ENCODE measurements at regions not wholly inside any gene's neighbourhood (a gene's known extent, or its start where the extent isn't known, plus 50 kb on each side); places are given as distances from the start of the nearest gene placed in this dataset.
"Not testable (repeated sequence)": the region's sequence is repeated elsewhere in the genome, so short reads cannot be mapped to it uniquely, and the experiment has no call there.

GRCh38 chr5:122665051-122665450 is 109.8 kb upstream of the SNX2 start:
- no peak overlapping the region for H3K4me3 ChIP-seq (ENCODE audit: low read depth, low read length, poor library complexity, severe bottlenecking)
- no peak overlapping the region for H2AFZ ChIP-seq (ENCODE audit: low read length)
- no peak overlapping the region for H3K9ac ChIP-seq (ENCODE audit: low read length)
- H3K27me3 ChIP-seq (ENCODE audit: insufficient read depth, low read length) = no peaks in the 10 kb centered on the region
- H4K20me1 ChIP-seq (ENCODE audit: insufficient read depth, low read length) = no peaks in the 10 kb centered on the region
- no peaks in the 10 kb centered on the region for H3K79me2 ChIP-seq (ENCODE audit: insufficient read depth, low read length)
- H3F3A ChIP-seq (ENCODE audit: insufficient read depth, low read length) = 0 out of 2 replicates have a peak, but pooled peaks cover 3% of the 10 kb centered on the region
- H3K4me2 ChIP-seq (ENCODE audit: low read length) = no peak overlapping the region
- no peaks in the 10 kb centered on the region for H3K4me1 ChIP-seq (ENCODE audit: insufficient read depth, low read length, severe bottlenecking)
- H3K9me3 ChIP-seq (ENCODE audit: low read length) = no peaks in the 10 kb centered on the region
- TF ChIP-seq CTCF (IDR thresholded peaks at IDR 0.05; ENCODE audit: low read length) (no peak), EZH2 (IDR thresholded peaks at IDR 0.05; ENCODE audit: borderline replicate concordance, low read length) (no peak)
- H3K27ac ChIP-seq (ENCODE audit: low read depth, low read length, poor library complexity, severe bottlenecking) = no peak overlapping the region
- no peaks in the 10 kb centered on the region for H3K9me2 ChIP-seq (ENCODE audit: low read depth, low read length)
- H3K36me3 ChIP-seq (ENCODE audit: insufficient read depth, low read length) = no peaks in the 10 kb centered on the region; the same call in 1 of the 2 replicates

GRCh38 chr5:122668552-122668951 is 106.3 kb upstream of the SNX2 start:
- H4K20me1 ChIP-seq (ENCODE audit: insufficient read depth, low read length) = no peaks in the 10 kb centered on the region
- H3K9me3 ChIP-seq (ENCODE audit: low read length) = no peaks in the 10 kb centered on the region
- H3K4me2 ChIP-seq (ENCODE audit: low read length) = no peak overlapping the region
- TF ChIP-seq EZH2 (IDR thresholded peaks at IDR 0.05; ENCODE audit: borderline replicate concordance, low read length) = no peak
- no peak for TF ChIP-seq CTCF (IDR thresholded peaks at IDR 0.05; ENCODE audit: low read length)
- H3K79me2 ChIP-seq (ENCODE audit: insufficient read depth, low read length) = no peaks in the 10 kb centered on the region
- H3K4me1 ChIP-seq (ENCODE audit: insufficient read depth, low read length, severe bottlenecking) = peaks cover 15% of the 10 kb centered on the region
- H3K36me3 ChIP-seq (ENCODE audit: insufficient read depth, low read length) = no peaks in the 10 kb centered on the region
- 0 out of 2 replicates have a peak, but pooled peaks cover 3% of the 10 kb centered on the region for H3F3A ChIP-seq (ENCODE audit: insufficient read depth, low read length)
- H3K27me3 ChIP-seq (ENCODE audit: insufficient read depth, low read length) = no peaks in the 10 kb centered on the region
- H3K9me2 ChIP-seq (ENCODE audit: low read depth, low read length) = no peaks in the 10 kb centered on the region
- no peak overlapping the region for H3K9ac ChIP-seq (ENCODE audit: low read length)
- H3K27ac ChIP-seq (ENCODE audit: low read depth, low read length, poor library complexity, severe bottlenecking) = no peak overlapping the region
- H2AFZ ChIP-seq (ENCODE audit: low read length) = no peak overlapping the region
- no peak overlapping the region for H3K4me3 ChIP-seq (ENCODE audit: low read depth, low read length, poor library complexity, severe bottlenecking)

GRCh38 chr5:122669709-122670108 is 105.2 kb upstream of the SNX2 start:
- not testable (repeated sequence) for H2AFZ ChIP-seq (ENCODE audit: low read length); H4K20me1 ChIP-seq (ENCODE audit: insufficient read depth, low read length); H3K27ac ChIP-seq (ENCODE audit: low read depth, low read length, poor library complexity, severe bottlenecking); H3F3A ChIP-seq (ENCODE audit: insufficient read depth, low read length); H3K9me3 ChIP-seq (ENCODE audit: low read length); H3K27me3 ChIP-seq (ENCODE audit: insufficient read depth, low read length); H3K36me3 ChIP-seq (ENCODE audit: insufficient read depth, low read length); H3K9ac ChIP-seq (ENCODE audit: low read length); H3K4me2 ChIP-seq (ENCODE audit: low read length); H3K9me2 ChIP-seq (ENCODE audit: low read depth, low read length); H3K4me3 ChIP-seq (ENCODE audit: low read depth, low read length, poor library complexity, severe bottlenecking); H3K79me2 ChIP-seq (ENCODE audit: insufficient read depth, low read length)
- H3K4me1 ChIP-seq (ENCODE audit: insufficient read depth, low read length, severe bottlenecking) = peaks cover 15% of the 10 kb centered on the region

- Histone ChIP-seq H4K20me1 (ENCODE audit: insufficient read depth, low read length) (no peaks in the 10 kb centered on the region), H3K9me3 (ENCODE audit: low read length) (no peaks in the 10 kb centered on the region), H3K4me2 (ENCODE audit: low read length) (no peak overlapping the region), H3F3A (ENCODE audit: insufficient read depth, low read length) (no peaks in the 10 kb centered on the region), H3K4me1 (ENCODE audit: insufficient read depth, low read length, severe bottlenecking) (peaks cover 15% of the 10 kb centered on the region), H3K27me3 (ENCODE audit: insufficient read depth, low read length) (no peaks in the 10 kb centered on the region), H2AFZ (ENCODE audit: low read length) (no peak overlapping the region), H3K9ac (ENCODE audit: low read length) (no peak overlapping the region), H3K36me3 (ENCODE audit: insufficient read depth, low read length) (no peaks in the 10 kb centered on the region), H3K9me2 (ENCODE audit: low read depth, low read length) (no peaks in the 10 kb centered on the region), H3K27ac (ENCODE audit: low read depth, low read length, poor library complexity, severe bottlenecking) (no peak overlapping the region), H3K4me3 (ENCODE audit: low read depth, low read length, poor library complexity, severe bottlenecking) (no peak overlapping the region), H3K79me2 (ENCODE audit: insufficient read depth, low read length) (no peaks in the 10 kb centered on the region)
- TF ChIP-seq EZH2 (IDR thresholded peaks at IDR 0.05; ENCODE audit: borderline replicate concordance, low read length) (no peak), CTCF (IDR thresholded peaks at IDR 0.05; ENCODE audit: low read length) (no peak)
Measured at GRCh38 chr5:122673343-122673742, 101.5 kb upstream of the SNX2 start.
